GM19035 (cell line): ENCODE measurements at regions not wholly inside any gene's neighbourhood (a gene's known extent, or its start where the extent isn't known, plus 50 kb on each side); places are given as distances from the start of the nearest gene placed in this dataset.

ENCODE experiments used
- ATAC-seq: cut with Tn5 transposase; IDR thresholded peaks from one replicate; pipeline ENCODE4 v1.9.1; 2021; ENCODE audit not compliant: unreplicated experiment

- ATAC-seq, result no peak
Measured at GRCh38 chr3:76582098-76582497, 457.8 kb upstream of the ROBO2 start.

- ATAC-seq, result no peak
Measured at GRCh38 chr3:76582632-76583378, 457.1 kb upstream of the ROBO2 start.

GRCh38 chr3:76585794-76586392 lies 454.0 kb upstream of the ROBO2 start:
- ATAC-seq, result no peak

- ATAC-seq, result no peak
Measured at GRCh38 chr3:76586471-76586870, 453.4 kb upstream of the ROBO2 start.

- ATAC-seq, result no peak
Measured at GRCh38 chr3:76610150-76610549, 429.7 kb upstream of the ROBO2 start.

- no peak for ATAC-seq
Measured at GRCh38 chr3:76615719-76616118, 424.2 kb upstream of the ROBO2 start.

GRCh38 chr3:76624164-76624563 lies 415.7 kb upstream of the ROBO2 start:
- no peak for ATAC-seq

- no peak for ATAC-seq
Measured at GRCh38 chr3:76627236-76627635, 412.7 kb upstream of the ROBO2 start.

GRCh38 chr3:76631251-76631650 lies 408.6 kb upstream of the ROBO2 start:
- ATAC-seq, result no peak

- no peak for ATAC-seq
Measured at GRCh38 chr3:76638006-76638405, 401.9 kb upstream of the ROBO2 start.

- ATAC-seq, result no peak
Measured at GRCh38 chr3:76643623-76644304, 396.1 kb upstream of the ROBO2 start.

GRCh38 chr3:76644305-76644675 lies 395.6 kb upstream of the ROBO2 start:
- no peak for ATAC-seq

- ATAC-seq, result no peak
Measured at GRCh38 chr3:76645724-76646123, 394.2 kb upstream of the ROBO2 start.

GRCh38 chr3:76646921-76647562 lies 392.9 kb upstream of the ROBO2 start:
- no peak for ATAC-seq

- no peak for ATAC-seq
Measured at GRCh38 chr3:76651784-76652183, 388.1 kb upstream of the ROBO2 start.

- ATAC-seq, result no peak
Measured at GRCh38 chr3:76652524-76652923, 387.4 kb upstream of the ROBO2 start.

- ATAC-seq, result no peak
Measured at GRCh38 chr3:76653640-76654251, 386.2 kb upstream of the ROBO2 start.

- ATAC-seq, result no peak
Measured at GRCh38 chr3:76656531-76657070, 383.3 kb upstream of the ROBO2 start.

- ATAC-seq, result no peak
Measured at GRCh38 chr3:76657909-76658308, 382.0 kb upstream of the ROBO2 start.

GRCh38 chr3:76661527-76662250 lies 378.2 kb upstream of the ROBO2 start:
- no peak for ATAC-seq
